ENCODE measurements at regions not wholly inside any gene's neighbourhood (a gene's known extent, or its start where the extent isn't known, plus 50 kb on each side); places are given as distances from the start of the nearest gene placed in this dataset.

DNA sequence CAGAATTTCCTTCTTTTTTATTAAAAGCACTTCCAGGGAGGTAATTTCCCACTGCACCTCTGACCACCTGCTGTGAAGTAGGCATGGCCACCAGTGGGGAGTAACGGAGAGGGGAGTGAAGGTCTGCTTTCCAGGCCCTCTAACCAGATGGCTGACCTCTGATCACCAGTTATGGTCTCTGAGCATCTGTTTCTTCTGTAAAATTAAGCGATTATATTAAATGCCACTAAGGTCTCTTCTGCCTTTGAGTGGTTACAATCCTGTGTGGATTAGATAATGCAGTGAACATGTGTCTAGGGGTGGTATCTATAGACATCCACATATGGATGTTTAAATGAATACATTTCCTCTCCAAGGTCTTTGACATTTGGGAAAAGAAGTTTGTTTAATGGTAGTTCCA, 199.6 kb downstream of the HERPUD2 start:
- POLR2A ChIA-PET, result no interaction called here
- in situ Hi-C loops (cut with MboI), result no loop called here
- H4K20me1 ChIP-seq (ENCODE audit: control insufficient read depth, insufficient read depth), result no peaks in the 10 kb centered on the region
- no peak overlapping the region for H3K4me3 ChIP-seq
- CTCF ChIA-PET, result no interaction called here
- SMC1A ChIA-PET (ENCODE audit: uncharacterized antibody, unreplicated experiment), result no interaction called here
- H3K4me2 ChIP-seq (ENCODE audit: control insufficient read depth, insufficient read depth), result no peak overlapping the region
- H3K27me3 ChIP-seq (replicated peaks in 1 of 2; ENCODE audit: control insufficient read depth in 2 of 2, insufficient read depth in 2 of 2, low read length in 1 of 2), result peaks cover 0 to 1% of the 10 kb centered on the region in 2 experiments; a peak in 1 of 4 replicates
- RAD21 ChIA-PET (ENCODE audit: unreplicated experiment), result no interaction called here
- no peak for DNase-seq (ENCODE audit: low read depth, low spot score)
- FAIRE-seq, result no peak
- 42% methylated on average over 2 of the region's 2 CpGs for WGBS (ENCODE audit: insufficient coverage, insufficient replicate concordance, low lambda C conversion rate, missing lambda C conversion rate)
- no peaks in the 10 kb centered on the region; the same call in 2 of the 3 replicates for H3K9me3 ChIP-seq (replicated peaks; ENCODE audit: control insufficient read depth, insufficient read depth, low read length)
- no peak overlapping the region for H3K27ac ChIP-seq (ENCODE audit: control insufficient read depth, insufficient read depth)
- no peaks in the 10 kb centered on the region for H3K4me1 ChIP-seq (ENCODE audit: control insufficient read depth, insufficient read depth, low read length)
- no peak for ATAC-seq
- no peak overlapping the region for H3K9ac ChIP-seq (ENCODE audit: control insufficient read depth, insufficient read depth, low read length)
- no peaks in the 10 kb centered on the region for H3K79me2 ChIP-seq (ENCODE audit: control insufficient read depth, insufficient read depth, low read length)
- intact Hi-C loops (cut with micrococcal nuclease; ENCODE audit: unreplicated experiment), result no loop called here
- no peaks in the 10 kb centered on the region for H3K36me3 ChIP-seq (ENCODE audit: control insufficient read depth in 2 of 2, insufficient read depth in 2 of 2, low read length in 1 of 2)
- TF ChIP-seq ATF2 (IDR thresholded peaks at IDR 0.05; ENCODE audit: low read length), result no peak
- TF ChIP-seq, protein P1, sequence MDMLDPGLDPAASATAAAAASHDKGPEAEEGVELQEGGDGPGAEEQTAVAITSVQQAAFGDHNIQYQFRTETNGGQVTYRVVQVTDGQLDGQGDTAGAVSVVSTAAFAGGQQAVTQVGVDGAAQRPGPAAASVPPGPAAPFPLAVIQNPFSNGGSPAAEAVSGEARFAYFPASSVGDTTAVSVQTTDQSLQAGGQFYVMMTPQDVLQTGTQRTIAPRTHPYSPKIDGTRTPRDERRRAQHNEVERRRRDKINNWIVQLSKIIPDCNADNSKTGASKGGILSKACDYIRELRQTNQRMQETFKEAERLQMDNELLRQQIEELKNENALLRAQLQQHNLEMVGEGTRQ (IDR thresholded peaks at IDR 0.05; ENCODE audit: borderline replicate concordance, low read depth, low read length), result no peak
- TF ChIP-seq TARDBP (IDR thresholded peaks at IDR 0.05; ENCODE audit: borderline replicate concordance), result no peak
- no peak for TF ChIP-seq TCF3 (IDR thresholded peaks at IDR 0.05; ENCODE audit: borderline replicate concordance, insufficient read depth, low read depth, low read length)
- no peak for TF ChIP-seq PAX8 (IDR thresholded peaks at IDR 0.05)
- TF ChIP-seq, protein P2, sequence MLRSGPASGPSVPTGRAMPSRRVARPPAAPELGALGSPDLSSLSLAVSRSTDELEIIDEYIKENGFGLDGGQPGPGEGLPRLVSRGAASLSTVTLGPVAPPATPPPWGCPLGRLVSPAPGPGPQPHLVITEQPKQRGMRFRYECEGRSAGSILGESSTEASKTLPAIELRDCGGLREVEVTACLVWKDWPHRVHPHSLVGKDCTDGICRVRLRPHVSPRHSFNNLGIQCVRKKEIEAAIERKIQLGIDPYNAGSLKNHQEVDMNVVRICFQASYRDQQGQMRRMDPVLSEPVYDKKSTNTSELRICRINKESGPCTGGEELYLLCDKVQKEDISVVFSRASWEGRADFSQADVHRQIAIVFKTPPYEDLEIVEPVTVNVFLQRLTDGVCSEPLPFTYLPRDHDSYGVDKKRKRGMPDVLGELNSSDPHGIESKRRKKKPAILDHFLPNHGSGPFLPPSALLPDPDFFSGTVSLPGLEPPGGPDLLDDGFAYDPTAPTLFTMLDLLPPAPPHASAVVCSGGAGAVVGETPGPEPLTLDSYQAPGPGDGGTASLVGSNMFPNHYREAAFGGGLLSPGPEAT (IDR thresholded peaks at IDR 0.05; ENCODE audit: low read depth), result no peak
- H2AFZ ChIP-seq (ENCODE audit: control insufficient read depth, low read depth, low read length), result no peak overlapping the region
- no TSS peak for BruUV-seq (replicated peaks)

Measured in GM12878 (cell line).